ENCODE measurements at regions not wholly inside any gene's neighbourhood (a gene's known extent, or its start where the extent isn't known, plus 50 kb on each side); places are given as distances from the start of the nearest gene placed in this dataset.
"Not testable (repeated sequence)": the region's sequence is repeated elsewhere in the genome, so short reads cannot be mapped to it uniquely, and the experiment has no call there.

DNA sequence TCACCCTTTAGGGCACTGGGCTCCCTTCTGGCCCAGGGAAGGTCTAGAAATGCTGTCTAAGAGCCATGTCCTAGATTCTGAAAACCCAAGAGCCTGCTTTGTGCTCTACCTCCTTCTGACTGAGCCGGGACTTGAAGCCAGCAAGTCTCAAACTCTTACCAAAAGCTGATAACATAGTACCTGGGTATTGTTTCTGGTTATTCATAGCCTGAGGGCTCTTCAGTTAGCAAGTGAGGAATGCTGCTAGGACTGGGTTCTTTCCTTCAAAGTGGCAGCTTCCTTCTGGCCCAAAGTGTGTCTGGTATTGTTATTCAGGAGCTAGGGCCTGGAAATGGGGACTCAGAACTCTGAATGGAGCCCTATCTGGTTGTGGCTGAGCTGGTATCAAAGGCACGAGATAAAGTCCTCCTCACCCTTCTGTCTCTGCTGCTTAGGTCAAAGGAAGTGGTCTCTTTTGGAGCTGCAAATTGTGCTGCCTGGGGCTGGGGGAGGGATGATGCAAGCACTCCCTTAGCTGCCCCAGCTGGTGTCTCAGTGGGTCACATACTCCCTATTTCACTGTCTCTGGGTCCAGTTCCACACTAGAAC is 696.0 kb upstream of the CCDC179 start:
- no peak for DNase-seq (ENCODE audit: low spot score)

DNA sequence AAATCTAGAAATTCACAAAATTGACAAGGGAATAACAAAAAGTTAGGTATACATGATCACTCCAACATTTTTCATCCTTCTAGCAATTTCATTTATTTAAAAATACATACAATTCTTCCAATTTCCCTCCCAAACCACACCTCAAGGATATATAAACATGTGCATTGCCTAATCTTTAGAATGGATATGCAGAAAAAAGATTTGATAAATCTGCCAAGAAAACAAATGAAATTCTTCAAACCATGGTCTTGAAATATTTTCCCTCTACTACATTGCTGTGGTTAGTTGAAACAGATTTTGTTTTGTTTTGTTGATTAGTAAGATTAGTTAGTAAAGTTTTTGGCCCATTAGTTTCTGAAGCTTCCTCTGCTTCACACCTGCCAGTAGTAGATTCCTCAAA is 703.3 kb upstream of the CCDC179 start:
- no peak for DNase-seq (ENCODE audit: low spot score)

DNA sequence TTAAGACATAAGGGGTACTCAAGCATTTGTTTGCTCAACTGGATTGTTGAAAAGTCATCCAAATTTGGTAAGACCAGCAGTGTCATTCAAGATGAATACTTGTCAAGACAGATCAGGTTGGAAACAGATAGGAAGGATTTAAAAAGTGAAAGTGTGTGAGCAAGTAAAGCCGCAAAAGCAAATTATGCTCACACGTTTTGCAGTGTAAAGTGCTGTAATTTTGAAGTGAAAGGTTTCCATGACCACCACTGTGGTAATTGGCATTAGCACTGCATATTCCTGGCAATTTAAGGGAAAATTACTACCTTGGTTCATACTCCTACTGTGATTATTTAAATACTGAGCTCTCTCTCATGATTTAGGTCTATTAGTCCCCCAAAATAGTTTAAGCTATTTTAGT is 704.1 kb upstream of the CCDC179 start:
- no peak for DNase-seq (ENCODE audit: low spot score)

DNA sequence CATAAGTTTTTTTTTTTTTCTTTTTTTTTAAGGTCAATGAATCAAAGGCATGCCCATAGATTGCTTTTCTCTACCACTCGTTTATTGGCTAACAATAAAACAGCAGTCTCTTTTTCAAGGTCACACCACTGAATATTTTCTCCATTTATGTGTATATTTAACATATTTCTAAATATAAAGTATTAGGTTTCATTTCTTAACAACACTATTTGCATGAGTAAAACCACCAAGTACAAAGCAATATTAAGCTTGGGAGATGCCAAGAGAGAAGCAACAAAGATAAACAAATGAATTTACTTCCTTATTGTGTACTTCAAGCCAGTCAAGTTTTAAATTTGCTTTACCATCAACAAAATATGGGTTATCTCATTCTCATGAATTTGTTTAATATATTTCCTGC is 708.9 kb upstream of the CCDC179 start:
- DNase-seq (ENCODE audit: low spot score), result no peak

DNA sequence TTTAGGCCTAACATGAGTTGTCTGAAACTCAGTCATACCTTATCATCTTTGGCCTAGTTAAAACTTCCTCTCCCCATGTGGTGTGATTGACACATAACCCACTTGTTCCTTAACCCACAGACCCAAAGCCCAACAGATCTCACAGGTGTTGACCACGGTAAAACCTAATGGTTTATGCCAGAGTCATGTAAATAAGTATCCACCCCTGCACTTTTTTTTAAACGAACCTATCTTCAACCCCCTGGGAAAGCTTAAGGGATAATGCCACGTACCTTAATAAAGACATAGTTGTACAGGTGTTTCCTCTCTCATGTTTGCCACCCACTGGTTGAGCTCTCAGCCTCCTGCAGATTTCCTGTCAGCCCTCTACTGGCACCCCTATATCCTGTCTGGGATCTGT is 709.3 kb upstream of the CCDC179 start:
- DNase-seq (ENCODE audit: low spot score), result no peak

DNA sequence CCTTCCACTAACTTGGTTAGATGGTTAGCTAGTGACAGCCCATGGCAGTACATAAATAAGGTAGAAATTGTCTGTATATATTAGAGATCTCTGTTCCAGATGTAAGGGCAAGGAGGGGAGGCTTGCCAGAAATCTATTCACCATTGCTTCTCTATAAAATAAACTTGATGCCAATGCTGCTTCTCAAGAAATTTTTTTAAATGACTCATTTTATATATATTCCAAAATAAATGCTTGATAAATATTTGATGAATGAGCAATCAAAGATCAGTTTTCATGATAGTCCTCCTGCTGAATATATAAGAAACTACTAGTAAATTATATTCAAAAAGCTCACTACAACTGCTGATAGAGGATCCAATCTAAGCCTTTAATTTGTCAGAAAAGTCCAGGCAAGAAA is 710.6 kb upstream of the CCDC179 start:
- DNase-seq (ENCODE audit: low spot score), result no peak

DNA sequence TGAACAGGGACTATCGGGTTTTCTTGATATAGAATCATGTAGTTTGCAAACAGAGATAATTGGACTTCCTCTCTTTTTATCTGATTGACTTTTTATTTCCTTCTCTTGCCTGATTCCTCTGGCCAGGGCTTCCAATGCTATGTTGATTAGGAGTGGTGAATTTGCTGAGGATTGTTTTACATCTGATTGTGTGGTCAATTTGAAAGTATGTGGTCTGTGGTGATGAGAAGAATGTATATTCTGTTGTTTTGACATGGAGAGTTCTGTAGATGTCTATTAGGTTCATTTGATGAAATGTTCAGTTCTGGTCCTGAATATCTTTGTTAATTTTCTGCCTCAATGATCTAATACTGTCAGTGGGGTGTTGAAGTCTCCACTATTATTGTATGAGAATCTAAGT is 713.2 kb upstream of the CCDC179 start:
- no peak for DNase-seq (ENCODE audit: low spot score)

DNA sequence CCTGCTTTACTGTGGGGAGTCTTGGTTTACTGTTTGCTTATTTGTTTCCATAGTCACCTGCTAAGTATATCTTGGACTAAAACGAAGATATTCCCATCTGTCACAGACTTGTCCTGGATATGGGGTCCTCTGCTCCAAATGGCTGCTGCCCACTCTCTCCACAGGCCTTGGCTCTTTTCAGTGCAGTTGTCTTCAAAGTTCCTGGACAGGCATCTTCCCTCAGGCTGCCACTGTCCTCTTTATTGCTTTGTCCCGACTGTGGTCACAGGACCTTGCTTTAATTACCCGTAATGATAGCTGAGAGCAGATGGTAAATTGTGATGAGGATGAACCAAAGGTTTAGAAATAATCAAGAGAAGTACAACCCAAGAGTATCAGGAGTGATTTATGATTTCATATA is 713.9 kb upstream of the CCDC179 start:
- no peak for DNase-seq (ENCODE audit: low spot score)

DNA sequence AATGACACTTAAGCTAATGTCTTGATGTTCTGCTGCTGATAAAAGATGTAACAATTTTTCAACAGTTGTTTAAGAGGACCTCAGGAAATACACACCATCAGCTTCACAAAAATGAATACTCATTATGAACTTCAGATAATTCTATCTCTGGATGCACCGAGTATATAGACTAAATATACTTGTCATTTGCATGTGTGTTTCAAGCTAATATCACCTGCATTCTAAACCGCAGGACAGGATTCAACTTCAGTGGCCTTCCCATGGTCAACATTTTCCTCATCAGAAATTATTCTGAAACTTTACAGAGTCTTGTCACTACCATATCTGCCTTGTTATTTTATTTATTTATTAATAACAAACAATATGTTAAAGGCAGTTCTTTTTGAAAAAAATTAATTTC is 717.0 kb upstream of the CCDC179 start:
- no peak for DNase-seq (ENCODE audit: low spot score)

DNA sequence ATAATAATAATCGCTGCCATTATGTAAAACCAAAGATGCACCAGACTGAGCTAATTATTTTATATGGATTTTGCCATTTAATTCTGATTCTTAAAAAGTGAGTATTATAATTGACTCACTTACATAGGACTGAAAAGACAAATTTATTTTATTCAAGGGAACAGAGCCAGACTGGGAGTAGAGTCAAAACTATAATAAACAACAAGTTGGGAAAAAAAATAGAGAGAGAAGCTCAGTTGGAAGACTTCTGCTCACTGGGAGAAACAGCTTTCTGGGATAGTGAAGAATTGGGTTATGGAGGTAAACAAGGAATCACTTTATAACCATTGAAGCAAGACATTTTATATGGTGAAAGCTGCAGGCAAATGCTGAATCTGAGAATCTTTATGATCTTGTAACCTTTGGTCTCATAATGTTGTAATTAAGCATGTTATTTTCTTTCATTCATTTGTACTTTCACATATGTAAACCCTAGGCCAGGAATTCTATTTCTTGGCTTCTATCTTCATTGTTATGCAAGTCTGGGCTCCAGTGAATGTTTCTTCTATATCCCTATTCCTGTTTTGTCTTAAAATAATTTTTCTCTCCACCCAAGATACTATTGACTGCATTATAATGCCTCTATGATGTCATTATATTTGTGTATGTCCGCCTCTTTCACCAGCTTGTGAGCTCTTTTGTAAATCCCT is 725.3 kb upstream of the CCDC179 start:
- no peak for DNase-seq (ENCODE audit: low spot score)

DNA sequence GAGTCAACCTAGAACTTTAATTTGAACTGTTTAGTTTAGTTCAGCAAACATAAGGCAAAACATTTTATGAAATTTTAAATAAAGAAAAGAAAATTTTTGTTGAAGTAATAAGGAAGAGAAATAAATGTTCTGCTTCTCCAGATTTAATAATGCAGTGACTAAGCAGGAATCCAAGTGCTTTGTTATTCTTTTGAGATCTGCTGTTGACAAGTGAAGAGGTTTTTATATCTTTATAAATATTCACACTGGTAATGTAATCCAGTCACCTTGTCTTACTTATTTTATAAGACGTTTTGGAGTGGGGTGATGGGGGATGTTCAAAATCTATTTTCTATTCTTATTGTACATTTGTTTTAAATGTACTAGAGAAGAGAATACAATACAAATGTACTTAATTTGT is 725.9 kb upstream of the CCDC179 start:
- DNase-seq (ENCODE audit: low spot score), result no peak

DNA sequence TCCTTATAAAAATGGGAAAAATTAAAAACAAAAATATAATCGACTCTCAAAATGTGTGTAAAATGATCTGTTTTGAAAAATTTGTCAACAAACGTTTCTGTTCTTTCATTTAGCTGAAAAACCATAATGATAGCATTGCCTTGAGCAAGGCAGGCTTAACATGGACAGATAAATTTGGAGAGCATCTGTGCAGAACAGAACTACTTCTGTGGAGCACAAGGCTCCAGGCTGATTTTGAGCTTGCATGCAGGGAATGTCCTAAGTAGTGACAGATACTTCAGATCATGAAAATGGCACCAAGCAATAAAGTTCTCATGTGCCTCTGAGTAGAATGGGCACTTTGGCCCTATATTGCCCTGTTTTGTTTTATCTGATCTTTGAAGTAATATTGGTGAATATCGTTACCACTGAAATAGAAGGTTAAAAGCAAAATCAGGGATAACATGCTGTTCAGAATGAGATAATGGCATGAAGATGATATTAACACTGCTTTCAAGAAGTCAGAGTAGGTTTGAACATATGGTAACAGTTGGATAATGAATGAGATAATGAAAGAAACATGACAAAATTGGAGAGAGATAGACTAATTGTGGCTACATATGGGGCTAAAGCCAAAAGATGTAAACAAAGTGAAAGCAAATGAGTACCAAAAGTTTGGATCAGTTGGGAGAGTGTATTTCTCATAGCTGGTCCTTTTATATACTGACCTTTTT is 730.5 kb upstream of the CCDC179 start:
- peak; percentile 12 for DNase-seq (ENCODE audit: low spot score)

DNA sequence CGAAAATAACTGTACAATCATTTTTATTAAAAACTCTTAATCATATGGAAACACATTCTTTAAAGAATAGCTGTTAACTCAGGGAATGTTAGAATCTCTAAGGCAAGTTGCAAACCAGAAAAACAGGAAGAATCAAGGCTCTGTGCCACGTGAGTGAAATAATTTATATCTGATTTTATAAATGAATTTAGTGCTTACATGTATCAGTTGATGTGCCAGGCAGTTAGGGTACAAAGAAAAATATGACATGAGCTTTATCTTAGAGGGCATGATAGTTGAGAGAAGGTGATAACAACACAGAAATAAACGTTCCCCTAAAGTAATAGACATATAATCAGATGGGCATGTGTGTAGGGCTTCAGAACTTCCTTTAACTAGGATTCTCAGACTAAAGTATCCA is 734.5 kb upstream of the CCDC179 start:
- no peak for DNase-seq (ENCODE audit: low spot score)

DNA sequence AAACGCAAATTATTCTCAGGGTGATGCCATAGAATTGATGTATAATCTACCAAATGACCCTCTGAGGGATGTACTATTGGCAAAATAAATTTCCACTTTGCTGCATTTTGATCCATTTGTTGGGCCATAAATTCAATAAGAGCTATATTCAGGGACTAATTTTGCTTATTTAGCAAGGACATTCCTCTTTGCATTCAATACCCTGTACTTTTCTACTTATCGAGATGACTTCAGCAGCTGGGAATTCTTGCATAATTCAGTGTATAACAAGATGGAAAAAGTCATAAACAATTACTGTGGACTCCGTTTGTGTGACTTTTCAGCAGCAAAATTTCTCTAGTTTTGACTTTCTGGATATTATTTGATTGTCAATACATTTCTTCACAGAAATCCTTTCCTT is 744.7 kb upstream of the CCDC179 start:
- no peak for DNase-seq (ENCODE audit: low spot score)

DNA sequence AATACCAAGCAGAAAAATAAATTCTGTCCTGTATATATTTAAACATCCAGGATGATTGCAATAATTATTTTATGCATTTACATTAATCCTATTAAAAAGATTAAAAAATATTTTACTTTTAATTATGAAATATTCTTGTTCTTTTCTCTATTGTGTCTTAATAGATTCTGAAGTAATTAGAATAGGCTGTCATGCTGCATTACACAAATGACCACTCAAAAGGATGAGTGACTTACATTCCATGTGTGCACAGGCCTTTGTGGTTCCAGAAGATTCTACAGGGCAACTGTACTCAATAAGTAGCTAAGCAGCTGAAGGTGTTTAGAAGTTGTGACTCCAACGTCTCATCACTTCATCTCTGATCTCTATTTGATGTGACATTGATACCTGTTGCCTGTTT is 745.9 kb upstream of the CCDC179 start:
- DNase-seq (ENCODE audit: low spot score), result no peak

DNA sequence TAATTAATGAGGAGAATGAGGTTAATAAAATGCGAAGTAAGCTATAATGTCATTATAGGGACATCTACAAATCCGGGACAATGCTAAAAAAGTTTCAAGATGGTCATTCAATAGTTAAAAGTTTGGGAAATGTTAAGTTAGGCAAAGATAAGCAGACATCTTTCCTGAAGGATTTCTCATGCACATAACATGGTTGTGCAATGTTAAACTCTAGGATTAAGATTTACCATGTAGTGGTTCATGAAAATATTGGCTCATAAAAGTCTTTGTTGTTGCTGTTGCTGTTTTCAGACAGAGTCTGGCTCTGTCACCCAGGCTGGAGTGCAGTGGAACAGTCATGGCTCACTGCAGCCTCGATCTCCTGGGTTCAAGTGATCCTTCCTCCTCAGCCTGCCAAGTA is 751.5 kb upstream of the CCDC179 start:
- no peak for DNase-seq (ENCODE audit: low spot score)

DNA sequence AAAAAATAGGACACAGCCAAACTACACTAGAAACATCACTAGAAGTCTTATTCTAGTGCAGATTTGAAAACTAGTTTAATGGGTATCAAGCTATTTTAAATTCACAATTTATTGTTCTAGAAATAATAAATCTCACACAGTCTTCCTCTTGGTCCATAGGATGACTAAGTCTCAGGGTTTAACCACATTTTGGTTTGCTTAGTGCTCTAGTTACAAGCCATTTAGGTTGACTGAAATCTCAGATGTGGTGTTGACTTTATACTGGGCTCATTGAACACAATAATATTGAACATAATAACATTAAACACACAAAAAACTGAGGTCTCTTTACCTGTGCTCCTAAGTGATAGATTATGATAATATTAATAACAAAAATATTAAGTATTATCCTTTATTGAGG is 760.3 kb upstream of the CCDC179 start:
- no peak for DNase-seq (ENCODE audit: low spot score)

DNA sequence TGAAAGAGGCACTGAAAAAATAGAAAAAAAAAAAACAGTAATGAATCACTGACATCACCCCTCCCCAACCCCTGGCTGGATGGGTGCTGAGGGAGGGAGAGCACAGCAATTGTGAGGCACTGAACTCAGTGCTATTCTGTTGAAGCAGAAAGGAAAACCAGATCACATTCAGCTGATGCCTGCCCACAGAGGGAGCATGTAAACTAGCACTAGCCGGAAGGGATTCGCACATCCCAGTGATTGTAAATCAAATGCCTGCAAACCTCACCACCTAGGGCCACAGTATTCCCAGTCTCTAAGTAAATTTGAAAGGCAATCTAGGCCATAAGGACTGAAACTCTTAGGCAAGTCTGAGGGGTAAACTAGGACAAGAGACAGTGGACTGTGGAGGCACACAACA is 772.0 kb upstream of the CCDC179 start:
- no peak for DNase-seq (ENCODE audit: low spot score)

DNA sequence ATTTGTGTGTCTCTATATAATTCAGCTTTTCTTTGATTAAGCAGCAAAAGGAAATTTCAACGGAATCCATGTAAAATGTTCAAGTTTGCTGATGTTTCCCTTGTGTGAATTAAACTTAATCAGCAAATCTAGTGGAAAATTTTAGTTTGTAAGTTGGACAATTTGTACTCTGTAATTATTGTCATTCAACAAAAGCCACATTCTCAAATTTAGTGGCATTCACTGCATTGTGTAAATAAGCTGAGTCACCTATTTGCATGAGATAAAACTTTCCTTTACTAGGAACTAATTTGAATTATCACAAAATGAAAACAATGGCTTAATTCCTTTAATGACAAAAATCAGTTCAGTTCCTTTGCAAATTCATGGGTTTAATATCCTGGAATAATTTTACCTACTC is 784.2 kb upstream of the CCDC179 start:
- DNase-seq (ENCODE audit: low spot score), result no peak

DNA sequence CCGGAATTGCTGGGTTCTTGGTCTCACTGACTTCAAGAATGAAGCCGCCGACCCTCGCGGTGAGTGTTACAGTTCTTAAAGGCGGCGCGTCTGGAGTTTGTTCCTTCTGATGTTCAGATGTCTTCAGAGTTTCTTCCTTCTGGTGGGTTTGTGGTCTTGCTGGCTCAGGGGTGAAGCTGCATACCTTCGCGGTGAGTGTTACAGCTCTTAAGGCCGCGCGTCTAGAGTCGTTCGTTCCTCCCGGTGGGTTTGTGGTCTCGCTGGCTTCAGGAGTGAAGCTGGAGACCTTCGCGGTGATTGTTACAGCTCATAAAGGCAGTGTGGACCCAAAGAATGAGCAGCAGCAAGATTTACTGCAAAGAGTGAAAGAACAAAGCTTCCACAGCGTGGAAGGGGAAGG is 792.1 kb upstream of the CCDC179 start:
- DNase-seq (ENCODE audit: low spot score), result not testable (repeated sequence)

DNA sequence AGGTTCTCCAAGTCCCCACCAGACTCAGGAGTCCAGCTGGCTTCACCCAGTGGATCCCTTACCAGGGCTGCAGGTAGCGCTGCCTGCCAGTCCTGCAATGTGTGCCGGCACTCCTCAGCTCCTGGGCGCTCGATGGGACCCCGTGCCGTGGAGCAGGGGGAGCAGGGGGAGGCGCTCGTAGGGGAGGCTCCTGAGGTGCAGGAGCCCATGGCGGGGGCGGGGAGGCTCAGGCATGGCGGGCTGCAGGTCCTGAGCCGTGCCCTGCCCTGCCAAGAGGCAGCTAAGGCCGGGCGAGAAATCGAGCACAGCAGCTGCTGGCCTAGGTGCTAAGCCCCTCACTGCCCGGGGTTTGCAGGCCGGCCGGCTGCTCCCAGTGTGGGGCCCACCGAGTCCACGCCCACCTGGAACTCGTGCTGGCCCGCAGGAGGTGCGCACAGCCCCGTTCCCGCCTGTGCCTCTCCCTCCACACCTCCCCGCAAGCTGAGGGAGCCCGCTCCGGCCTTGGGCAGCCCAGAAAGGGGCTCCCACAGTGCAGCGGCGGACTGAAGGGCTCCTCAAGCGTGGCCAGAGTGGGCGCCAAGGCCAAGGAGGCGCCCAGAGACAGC is 792.9 kb upstream of the CCDC179 start:
- no peak for DNase-seq (ENCODE audit: low spot score)

DNA sequence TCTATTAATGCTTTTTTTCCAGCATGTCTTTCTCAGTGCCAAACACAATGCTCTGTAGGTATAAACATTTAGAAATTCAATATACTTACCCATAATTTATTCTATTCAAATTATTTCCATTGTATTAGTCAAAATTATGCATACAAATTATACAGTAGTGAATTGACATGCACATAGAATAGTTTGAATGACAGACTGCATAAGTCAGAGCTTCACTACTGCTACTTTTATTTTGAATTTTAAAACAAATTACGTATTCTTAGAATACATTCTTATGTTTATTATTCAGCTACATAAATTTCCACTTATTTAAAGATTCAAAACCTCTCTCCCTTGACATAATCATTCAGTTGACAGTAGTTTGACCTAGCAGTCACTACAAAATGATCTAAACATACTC is 808.0 kb upstream of the CCDC179 start:
- DNase-seq (ENCODE audit: low spot score), result no peak

DNA sequence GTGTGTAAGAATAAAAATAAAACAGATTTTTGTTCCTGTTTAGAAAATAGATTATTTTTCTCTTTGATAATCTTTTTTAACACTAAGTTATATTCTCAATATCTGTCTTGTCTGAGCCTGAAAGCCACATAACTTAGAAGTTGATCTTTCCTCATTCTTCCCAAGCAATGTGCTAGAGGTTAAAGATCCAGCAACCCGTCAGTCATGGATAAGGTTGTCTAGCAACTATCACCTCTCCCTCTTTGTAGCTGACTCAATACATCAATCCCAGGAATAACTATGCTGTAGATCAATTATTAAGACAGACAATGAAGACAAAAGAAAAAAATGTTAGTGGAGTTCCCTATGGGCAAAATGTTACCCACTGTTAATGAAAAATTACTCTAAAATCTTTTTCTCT is 813.1 kb upstream of the CCDC179 start:
- DNase-seq (ENCODE audit: low spot score), result no peak

Data from Ammon's horn (tissue), 1 donor.